SK-N-SH (cell line): ENCODE measurements at regions not wholly inside any gene's neighbourhood (a gene's known extent, or its start where the extent isn't known, plus 50 kb on each side); places are given as distances from the start of the nearest gene placed in this dataset.

Experiments
- CHD2 ChIP-seq: fragments of 150-350 bp; IDR thresholded peaks from 2 replicates; pipeline ENCODE4 v1.6.1; 2018; ENCODE audit warnings: low read length; ENCODE audit not compliant: partially characterized antibody
- NFIC ChIP-seq: IDR thresholded peaks from 2 replicates; pipeline ENCODE4 v1.4.0; 2012; ENCODE audit warnings: borderline replicate concordance
- POLR2AphosphoS5 ChIP-seq: IDR thresholded peaks from 2 replicates; pipeline ENCODE4 v1.6.1; 2012; ENCODE audit warnings: low read depth, low read length

- TF ChIP-seq CHD2 (no peak), NFIC (no peak), POLR2AphosphoS5 (no peak)
These were observed 1303.6 kb downstream of the UQCRFS1 start for GRCh38 chr19:27909185-27909840.
